SU-DHL-6 (cell line): ENCODE measurements at regions not wholly inside any gene's neighbourhood (a gene's known extent, or its start where the extent isn't known, plus 50 kb on each side); places are given as distances from the start of the nearest gene placed in this dataset.

Experiments used
- H2AFZ ChIP-seq: fragments of 200-600 bp; sonication (generic); 2 replicates; pipeline ENCODE4 v1.6.1; 2014; ENCODE audit warnings: low read depth, mild to moderate bottlenecking, moderate library complexity, mixed read lengths, antibody characterized with exemption, low read length; ENCODE audit not compliant: severe bottlenecking
- H3F3A ChIP-seq: fragments of 200-600 bp; shearing (Covaris generic); 2 replicates; pipeline ENCODE4 v1.6.0; 2016; ENCODE audit warnings: antibody characterized with exemption, mild to moderate bottlenecking; ENCODE audit not compliant: insufficient read depth
- H3K27ac ChIP-seq: fragments of 200-600 bp; sonication (generic); 2 replicates; pipeline ENCODE4 v1.5.1; 2016; ENCODE audit warnings: low read depth, mild to moderate bottlenecking, low read length, moderate library complexity, mixed read lengths
- H3K27me3 ChIP-seq: fragments of 200-600 bp; sonication (generic), shearing (Covaris generic); 2 replicates; pipeline ENCODE4 v1.6.0; 2014; ENCODE audit warnings: mild to moderate bottlenecking, low read length
- H3K36me3 ChIP-seq: fragments of 200-600 bp; sonication (generic); 2 replicates; pipeline ENCODE4 v1.6.1; 2014; ENCODE audit warnings: mild to moderate bottlenecking, low read length, mixed read lengths
- H3K4me2 ChIP-seq: fragments of 300-600, 200-600 bp; shearing (Covaris generic), sonication (generic); 2 replicates; pipeline ENCODE4 v1.6.0; 2014; ENCODE audit warnings: low read length, low read depth, mild to moderate bottlenecking; ENCODE audit not compliant: poor library complexity, severe bottlenecking
- H3K4me3 ChIP-seq: fragments of 200-600 bp; sonication (generic); 2 replicates; pipeline ENCODE4 v1.5.1; 2014; ENCODE audit warnings: antibody characterized with exemption, low read length, mild to moderate bottlenecking, mixed read lengths; ENCODE audit not compliant: insufficient read depth, poor library complexity, severe bottlenecking
- H3K79me2 ChIP-seq: fragments of 200-600 bp; sonication (generic); 2 replicates; pipeline ENCODE4 v1.6.1; 2014; ENCODE audit warnings: mild to moderate bottlenecking, low read length, moderate library complexity; ENCODE audit not compliant: insufficient read depth
- H3K9ac ChIP-seq: fragments of 200-600 bp; sonication (generic); 2 replicates; pipeline ENCODE4 v1.7.0; 2014; ENCODE audit warnings: mild to moderate bottlenecking, low read length
- H3K9me2 ChIP-seq: fragments of 200-600 bp; sonication (generic); replicated peaks from 2 replicates; pipeline ENCODE4 v1.6.1; 2014; ENCODE audit warnings: low read length; ENCODE audit not compliant: insufficient read depth
- H3K9me3 ChIP-seq: fragments of 200-600 bp; sonication (generic); 2 replicates; pipeline ENCODE4 v1.6.1; 2014; ENCODE audit warnings: low read length, mixed read lengths; ENCODE audit not compliant: insufficient read depth
- H4K20me1 ChIP-seq: fragments of 200-600 bp; sonication (generic); 2 replicates; pipeline ENCODE4 v1.6.1; 2014; ENCODE audit warnings: low read depth, mild to moderate bottlenecking, antibody characterized with exemption, low read length, moderate library complexity, mixed read lengths
- EZH2phosphoT487 ChIP-seq: fragments of 200-600 bp; sonication (generic), shearing (Covaris generic); conservative IDR thresholded peaks from 2 replicates; pipeline ENCODE4 v1.6.1; 2018; ENCODE audit warnings: mild to moderate bottlenecking, antibody characterized with exemption, low read length, moderate library complexity, mixed read lengths
- TF ChIP-seq, protein P1 (sequence below): fragments of 200-600 bp; sonication (generic); IDR thresholded peaks from one replicate; pipeline ENCODE4 v1.5.1; 2017; ENCODE audit warnings: antibody characterized with exemption, mild to moderate bottlenecking, low read length, moderate library complexity; ENCODE audit not compliant: insufficient read depth, poor library complexity, severe bottlenecking

DNA sequence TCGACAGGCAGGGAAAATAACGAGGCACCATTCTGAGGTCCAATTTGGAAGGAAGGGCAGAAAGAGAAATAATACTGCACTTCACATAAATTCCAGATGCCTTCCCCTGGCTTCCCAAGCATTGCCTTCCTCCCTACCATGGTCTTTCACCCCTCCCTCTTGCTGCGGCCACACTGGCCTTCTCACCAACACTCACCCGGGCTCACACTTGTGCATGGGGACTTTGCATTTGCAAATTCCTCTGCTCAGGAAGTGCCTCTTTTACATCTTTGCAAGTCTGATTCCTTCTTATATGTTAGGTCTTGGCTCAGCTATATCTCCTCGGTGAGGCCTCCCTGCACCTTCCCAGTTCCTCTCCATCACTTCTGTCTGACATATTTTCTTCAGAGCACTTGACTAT lies 199.4 kb downstream of the CHIC2 start:
- H3K4me2 ChIP-seq, result no peak overlapping the region
- H3K9ac ChIP-seq, result no peak overlapping the region
- H3K9me2 ChIP-seq, result no peaks in the 10 kb centered on the region
- no peak overlapping the region for H3K4me3 ChIP-seq
- H4K20me1 ChIP-seq, result no peaks in the 10 kb centered on the region
- H3K36me3 ChIP-seq, result no peaks in the 10 kb centered on the region
- H3K9me3 ChIP-seq, result no peaks in the 10 kb centered on the region
- H3F3A ChIP-seq, result no peaks in the 10 kb centered on the region
- no peaks in the 10 kb centered on the region for H3K27me3 ChIP-seq
- H3K79me2 ChIP-seq, result no peaks in the 10 kb centered on the region
- TF ChIP-seq, protein P1, sequence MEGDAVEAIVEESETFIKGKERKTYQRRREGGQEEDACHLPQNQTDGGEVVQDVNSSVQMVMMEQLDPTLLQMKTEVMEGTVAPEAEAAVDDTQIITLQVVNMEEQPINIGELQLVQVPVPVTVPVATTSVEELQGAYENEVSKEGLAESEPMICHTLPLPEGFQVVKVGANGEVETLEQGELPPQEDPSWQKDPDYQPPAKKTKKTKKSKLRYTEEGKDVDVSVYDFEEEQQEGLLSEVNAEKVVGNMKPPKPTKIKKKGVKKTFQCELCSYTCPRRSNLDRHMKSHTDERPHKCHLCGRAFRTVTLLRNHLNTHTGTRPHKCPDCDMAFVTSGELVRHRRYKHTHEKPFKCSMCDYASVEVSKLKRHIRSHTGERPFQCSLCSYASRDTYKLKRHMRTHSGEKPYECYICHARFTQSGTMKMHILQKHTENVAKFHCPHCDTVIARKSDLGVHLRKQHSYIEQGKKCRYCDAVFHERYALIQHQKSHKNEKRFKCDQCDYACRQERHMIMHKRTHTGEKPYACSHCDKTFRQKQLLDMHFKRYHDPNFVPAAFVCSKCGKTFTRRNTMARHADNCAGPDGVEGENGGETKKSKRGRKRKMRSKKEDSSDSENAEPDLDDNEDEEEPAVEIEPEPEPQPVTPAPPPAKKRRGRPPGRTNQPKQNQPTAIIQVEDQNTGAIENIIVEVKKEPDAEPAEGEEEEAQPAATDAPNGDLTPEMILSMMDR, result no peak
- TF ChIP-seq EZH2phosphoT487, result no peak
- no peak overlapping the region for H2AFZ ChIP-seq
- H3K27ac ChIP-seq, result no peak overlapping the region

DNA sequence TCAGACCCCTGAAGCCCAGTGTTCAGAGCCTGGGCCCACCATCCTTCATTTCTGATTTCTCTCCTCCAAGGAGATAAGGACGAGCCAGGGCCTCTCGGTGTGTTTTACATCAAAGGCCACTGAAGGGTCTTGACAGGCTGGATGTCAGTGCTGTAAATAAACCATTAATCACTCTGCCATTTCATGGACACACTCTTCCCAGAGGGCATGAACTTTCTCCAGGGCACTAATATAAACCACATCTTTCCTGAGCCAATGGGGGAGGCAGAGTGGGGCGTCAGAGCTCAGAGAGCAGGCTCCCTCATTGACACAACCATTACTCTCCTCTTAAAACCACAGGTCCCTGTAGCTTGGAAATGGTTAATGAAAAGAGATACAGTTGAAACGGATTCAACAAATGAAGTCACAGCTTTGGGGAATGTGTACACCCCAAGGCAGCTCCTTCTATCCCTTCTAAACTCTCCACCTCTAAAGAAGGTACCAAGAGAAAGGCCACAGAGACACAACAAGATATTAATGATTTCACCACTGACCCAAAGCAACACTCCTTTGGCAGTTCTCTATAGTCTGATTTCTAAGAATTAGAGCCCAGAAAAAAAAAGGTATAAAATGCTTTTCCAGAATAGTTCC lies 200.6 kb downstream of the CHIC2 start:
- Histone ChIP-seq H3K4me3 (no peak overlapping the region), H4K20me1 (no peaks in the 10 kb centered on the region), H3K36me3 (no peaks in the 10 kb centered on the region), H3F3A (no peaks in the 10 kb centered on the region), H3K27ac (no peak overlapping the region), H3K9me3 (no peaks in the 10 kb centered on the region), H3K9ac (no peak overlapping the region), H3K4me2 (no peak overlapping the region), H3K79me2 (no peaks in the 10 kb centered on the region), H3K9me2 (no peaks in the 10 kb centered on the region), H3K27me3 (no peaks in the 10 kb centered on the region), H2AFZ (no peak overlapping the region)
- TF ChIP-seq, protein P1, result no peak
- no peak for TF ChIP-seq EZH2phosphoT487

DNA sequence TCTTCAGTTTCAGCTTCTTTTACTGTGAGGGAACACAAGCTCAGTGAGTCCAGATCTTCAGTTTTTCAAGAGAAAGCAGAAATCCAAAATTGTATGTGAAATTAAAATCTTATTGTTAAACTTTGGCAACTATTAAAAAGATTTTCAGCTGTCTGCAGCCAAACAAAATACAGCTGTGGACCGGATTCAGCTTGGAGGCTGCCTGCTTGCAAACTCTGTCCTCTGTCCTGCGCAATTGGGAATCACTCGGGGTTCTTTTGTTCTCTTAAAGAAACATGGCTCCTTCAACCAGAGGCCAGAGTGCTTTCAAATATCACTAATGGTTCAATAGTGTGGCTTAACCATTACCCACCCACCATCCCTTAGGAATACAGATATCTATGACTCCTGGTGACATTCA lies 201.2 kb downstream of the CHIC2 start:
- H3F3A ChIP-seq, result no peaks in the 10 kb centered on the region
- no peak for TF ChIP-seq EZH2phosphoT487
- TF ChIP-seq, protein P1, result no peak
- H3K9me2 ChIP-seq, result no peaks in the 10 kb centered on the region
- no peaks in the 10 kb centered on the region for H3K36me3 ChIP-seq
- H3K9ac ChIP-seq, result no peak overlapping the region
- H4K20me1 ChIP-seq, result no peaks in the 10 kb centered on the region
- no peaks in the 10 kb centered on the region for H3K9me3 ChIP-seq
- no peak overlapping the region for H3K4me2 ChIP-seq
- H3K27ac ChIP-seq, result no peak overlapping the region
- H3K4me3 ChIP-seq, result no peak overlapping the region
- no peaks in the 10 kb centered on the region for H3K79me2 ChIP-seq
- no peaks in the 10 kb centered on the region for H3K27me3 ChIP-seq
- no peak overlapping the region for H2AFZ ChIP-seq
